HS-27A (cell line): ENCODE measurements at regions not wholly inside any gene's neighbourhood (a gene's known extent, or its start where the extent isn't known, plus 50 kb on each side); places are given as distances from the start of the nearest gene placed in this dataset.

ENCODE experiments used
- DNase-seq: peaks from one replicate; pipeline ENCODE4 v3.0.0-alpha.2; 2012; ENCODE audit warnings: low read depth, missing footprints

DNA sequence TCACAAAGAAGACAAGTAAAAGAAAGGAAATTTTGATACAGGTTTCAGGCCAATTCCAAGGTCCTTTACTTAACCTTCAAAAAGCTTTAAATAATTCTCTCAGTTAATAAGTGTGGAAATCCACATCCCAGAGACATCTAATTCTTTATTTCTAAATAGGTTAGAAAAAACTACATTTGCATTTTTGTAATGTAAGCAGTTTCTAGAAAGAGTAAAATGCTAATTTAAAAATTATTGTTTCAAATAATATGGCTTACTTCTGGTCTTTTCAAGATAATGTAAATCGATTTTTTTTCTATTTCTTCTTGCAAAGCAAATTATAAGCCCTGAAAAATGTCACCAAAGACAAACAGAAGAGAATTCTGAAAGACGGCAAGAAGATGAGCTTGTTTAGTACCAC lies 180.4 kb upstream of the HHIP start:
- no peak for DNase-seq

DNA sequence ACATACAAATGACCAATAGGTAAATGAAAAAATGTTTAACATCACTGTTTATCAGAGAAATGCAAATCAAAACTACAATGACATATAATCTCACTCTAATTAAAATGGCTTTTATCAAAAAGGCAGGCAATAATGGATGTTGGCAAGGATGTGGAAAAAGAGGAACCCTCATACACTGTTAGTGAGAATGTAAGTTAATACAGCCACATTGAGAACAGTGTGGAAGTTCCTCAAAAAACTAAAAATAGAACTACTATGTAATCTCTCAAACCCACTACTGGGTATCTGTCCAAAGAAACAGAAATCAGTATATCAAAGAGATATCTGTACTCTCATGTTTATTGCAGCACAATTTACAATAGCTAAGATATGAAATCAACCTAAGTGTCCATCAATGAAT lies 165.9 kb upstream of the HHIP start:
- no peak for DNase-seq

DNA sequence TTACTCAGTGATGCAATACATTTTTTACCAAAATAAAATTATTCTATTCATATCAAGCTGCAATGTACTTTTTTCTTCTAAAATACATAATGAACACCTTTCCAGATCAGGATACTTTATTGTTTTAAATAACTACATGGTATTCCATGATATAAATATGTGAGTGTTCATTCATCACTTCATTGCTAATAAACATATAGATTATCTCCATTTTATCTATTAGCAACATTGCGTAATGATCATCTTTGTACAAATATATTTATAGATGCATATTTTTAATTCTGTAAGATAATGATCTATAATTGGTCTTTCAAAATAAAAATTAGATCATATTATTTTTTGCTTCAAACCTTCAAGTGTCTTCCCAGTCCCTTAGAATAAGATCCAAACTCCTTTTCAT lies 156.1 kb upstream of the HHIP start:
- no peak for DNase-seq

DNA sequence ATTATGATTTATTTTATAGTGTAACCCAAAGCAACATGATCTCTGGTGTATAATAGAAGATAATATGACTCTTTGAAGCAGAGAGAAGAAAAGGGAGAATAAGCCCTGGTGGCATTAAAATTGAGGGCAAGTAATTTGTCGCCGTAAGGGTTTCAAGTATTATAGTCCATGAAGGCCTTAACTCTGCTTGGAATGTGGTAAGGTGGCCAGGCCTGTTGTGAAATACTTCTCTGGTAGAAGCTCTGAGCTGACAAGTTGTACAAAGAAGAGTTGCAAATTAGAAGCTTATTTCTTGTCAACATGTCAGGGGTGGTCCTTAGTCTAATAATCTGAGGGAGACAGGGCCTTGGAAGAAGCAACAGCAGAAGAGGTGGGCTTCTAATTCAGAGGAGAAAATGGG lies 151.7 kb upstream of the HHIP start:
- no peak for DNase-seq

DNA sequence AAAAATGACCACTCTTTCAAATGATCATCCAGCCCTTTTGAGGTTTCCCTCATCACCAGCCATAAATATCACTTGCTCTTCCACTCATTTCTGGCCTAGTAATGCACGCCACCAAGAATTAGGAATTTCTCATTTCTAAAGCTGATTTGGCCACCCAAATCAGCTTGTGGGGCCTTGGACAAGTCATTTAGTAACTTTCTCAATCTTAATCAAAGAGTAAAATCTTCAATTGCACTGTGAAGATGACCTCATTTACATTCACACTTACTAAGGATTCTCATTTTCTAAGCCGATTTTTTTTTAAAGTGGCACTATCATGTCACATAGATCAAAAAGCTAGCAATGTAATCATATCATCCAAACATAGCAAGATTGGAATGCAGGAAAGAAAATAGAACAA lies 150.0 kb upstream of the HHIP start:
- no peak for DNase-seq

DNA sequence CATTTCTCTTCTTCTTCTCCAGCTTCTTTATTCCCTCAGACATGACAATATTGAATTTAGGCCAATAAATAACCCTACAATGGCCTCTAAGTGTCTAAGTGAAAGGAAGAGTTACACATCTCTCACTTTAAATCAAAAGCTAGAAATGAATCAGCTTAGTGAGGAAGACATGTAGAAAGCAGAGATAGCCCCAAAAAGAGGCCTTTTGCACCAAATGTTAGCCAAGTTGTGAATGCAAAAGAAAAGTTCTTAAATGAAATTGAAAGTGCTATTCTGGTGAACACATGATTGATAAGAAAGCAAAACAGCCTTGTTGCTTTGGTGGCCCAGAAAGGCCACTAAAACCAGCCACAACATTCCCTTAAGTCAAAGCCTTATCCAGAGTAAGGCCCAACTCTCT lies 146.2 kb upstream of the HHIP start:
- DNase-seq: no peak

DNA sequence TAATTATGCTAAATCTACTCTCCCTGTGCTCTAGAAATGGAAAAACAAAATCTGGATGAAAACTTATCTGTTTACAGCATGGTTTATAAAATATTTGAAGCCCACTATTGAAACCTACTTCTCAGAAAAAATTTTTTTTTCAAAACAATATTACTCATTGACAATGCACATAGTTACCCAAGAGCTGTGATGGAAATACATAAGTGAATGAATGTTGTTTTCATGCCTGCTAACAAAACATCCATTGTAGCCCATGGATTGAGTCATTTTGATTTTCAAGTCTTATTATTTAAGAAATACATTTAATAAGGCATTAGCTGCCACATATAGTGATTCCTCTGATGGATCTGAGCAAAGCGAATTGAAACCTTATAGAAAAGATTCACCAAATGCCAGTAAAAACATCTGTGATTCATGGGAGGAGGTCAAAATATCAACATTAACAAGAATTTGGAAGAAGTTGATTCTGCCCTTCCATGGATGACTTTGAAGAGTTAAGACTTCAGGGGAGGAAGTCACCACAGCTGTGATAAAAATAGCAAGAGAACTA lies 144.7 kb upstream of the HHIP start:
- no peak for DNase-seq

DNA sequence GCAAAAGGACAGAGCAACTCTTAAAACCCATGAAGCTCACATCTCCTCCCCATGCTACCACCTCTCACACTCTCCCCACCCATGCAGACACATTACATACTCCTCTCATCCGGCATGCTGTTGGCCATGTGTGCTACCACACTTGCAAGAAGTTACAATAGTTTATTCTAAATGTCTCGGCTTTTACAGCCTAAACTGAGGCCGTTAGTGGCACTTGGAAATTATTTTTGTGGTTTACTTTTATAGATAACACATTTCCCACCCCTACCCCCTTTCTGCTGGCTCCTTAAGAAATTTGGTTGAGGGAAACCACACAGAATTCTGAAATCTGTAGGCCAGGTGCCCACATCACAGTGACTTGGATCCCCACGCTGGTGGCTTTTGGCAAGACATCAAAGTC lies 141.1 kb upstream of the HHIP start:
- no peak for DNase-seq

DNA sequence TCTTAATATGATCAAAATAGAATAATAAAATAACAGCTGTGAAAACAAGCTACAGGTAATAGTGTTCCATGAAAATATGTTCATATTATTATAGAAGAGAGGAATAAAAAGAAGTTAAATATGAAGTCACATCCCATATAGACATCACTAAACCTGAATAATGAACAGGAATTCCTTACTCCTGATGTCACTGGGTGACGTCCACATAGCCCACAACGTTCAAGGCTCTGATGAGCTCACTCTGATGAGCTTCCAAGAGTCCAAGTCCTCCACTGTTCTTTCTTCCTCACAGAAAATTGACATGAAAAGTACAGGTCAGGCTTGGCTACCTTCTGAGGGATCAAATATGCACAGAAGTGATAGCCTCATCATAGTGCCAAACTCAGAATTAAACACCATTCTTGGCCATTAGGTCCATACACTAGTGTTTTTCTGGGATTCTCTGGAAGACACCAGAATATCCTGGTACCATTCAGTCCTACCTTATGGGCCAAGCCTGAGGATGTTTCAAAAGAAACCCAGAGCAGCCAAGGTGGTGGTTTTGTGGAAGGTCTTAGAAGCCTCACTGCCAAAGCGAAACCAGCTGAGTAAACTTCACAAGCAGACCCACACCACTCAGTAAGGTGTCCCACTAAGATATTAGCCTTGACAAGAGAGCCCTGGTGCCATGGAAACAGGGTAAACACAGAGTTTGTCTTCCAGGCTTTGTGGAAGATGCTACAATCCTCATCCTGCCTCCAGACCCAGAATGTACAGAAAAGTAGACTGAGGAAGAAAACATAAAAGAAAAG lies 138.4 kb upstream of the HHIP start:
- peak; percentile 9 for DNase-seq

DNA sequence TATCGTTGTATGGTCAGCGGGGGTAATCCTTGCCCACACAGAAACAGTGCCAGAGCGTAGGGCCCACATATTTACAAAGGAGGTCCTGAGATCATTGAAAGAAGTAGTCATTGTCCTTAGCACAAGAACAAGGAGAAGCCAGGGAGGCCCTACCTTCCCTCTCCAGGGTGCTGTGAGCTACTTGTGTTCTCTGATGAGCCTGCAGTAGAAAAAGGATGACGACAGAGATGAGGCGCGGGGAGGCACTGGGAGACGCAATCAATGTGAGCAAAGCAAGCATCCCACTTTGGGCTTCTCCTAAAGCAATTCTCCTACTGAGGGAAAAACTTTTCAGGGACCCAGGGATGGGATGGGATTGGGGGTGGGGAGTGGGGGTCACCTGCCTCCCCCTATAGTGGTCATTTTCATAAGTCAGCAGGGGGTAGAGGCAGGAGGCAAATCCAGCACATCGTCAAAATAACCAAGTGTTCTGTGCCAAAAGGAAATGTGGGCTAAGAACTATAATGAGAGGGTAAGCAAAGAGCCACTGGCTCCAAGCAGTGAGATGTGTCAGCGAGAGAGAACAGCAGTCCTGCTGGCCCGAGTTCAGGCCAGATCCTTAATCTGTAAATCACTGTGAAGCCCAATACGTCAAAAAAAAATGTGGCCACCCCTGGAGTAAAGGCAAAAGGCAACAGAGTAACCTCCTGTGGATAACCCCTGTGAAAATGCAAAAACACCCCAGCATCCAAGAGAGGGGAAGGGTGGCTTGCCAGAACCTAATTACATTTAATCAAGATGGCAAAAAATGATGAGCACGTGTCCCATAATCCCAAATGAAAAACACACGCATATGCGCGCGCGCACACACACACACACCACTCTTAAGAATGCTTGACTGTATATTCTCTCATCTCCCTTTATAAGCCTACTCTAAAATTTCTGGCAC lies 136.6 kb upstream of the HHIP start:
- DNase-seq: no peak

DNA sequence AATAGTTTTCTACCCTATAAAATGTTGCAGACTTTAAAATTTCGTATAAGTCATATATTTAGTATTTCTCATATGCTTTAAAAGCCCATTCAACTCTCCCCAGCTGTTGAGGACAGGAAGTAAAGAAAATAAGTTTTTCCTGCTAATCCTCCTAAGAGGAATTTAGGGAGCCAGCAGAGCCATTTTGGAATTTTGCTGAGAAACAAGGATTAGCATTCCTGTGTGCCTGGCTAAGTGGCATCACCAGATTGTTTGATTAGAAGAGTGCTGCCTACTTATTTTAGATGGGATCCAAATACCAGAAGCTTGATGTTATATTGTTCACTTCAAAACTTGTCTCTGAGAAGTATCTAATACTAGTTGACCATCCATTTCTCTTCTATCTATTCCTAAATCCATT lies 131.2 kb upstream of the HHIP start:
- no peak for DNase-seq

DNA sequence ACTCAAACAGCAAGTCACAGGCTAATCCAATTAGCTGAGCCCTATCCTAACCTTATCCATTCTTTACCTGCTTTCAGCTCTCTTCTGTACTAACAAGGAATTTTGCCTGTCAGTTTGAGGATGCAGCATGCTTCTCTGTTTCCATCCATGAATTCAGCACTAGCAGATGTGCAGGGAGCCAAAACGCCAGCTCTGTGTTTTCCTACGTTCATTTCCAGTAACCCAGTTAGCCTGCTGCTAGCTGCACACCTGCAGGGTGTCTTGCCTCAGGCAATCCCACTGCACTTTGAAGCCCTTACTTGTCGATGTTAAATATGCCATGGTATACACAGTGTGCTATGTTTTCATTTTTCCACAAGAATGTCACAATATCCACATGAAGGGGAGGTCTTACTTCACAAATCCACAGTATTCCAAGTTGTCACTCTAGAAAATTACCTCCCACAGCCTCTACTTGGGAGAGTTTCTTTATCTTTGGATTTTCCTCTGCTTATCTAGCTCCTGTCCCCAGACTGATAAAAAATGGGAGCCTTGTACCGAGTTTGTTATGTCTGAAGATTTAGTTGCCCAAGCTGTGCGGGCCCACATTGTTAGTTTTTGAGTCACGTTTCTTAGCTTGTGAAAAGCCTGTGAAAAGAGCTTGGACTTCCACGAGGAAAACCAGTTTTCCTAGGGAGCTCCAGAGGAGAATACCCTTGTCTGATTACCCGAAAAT lies 127.6 kb upstream of the HHIP start:
- no peak for DNase-seq

DNA sequence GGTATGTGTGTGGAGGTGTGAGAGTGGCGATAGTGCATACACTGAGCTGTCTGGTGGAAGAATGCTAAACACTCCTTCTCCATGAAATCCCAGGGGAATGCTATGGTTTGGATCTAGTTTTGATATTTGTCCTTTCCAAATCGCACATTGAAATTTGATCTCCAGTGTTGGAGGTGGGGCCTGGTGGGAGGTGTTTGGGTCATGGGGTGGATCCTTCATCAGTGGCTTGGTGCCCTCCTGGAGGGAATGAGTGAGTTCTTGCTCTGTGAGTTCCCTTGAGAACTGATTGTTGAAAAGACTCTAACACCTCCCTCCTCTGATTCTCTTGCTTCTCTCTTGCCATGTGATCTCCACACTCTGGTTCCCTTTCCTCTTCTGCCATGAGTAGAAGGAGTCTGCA lies 114.1 kb upstream of the HHIP start:
- no peak for DNase-seq

DNA sequence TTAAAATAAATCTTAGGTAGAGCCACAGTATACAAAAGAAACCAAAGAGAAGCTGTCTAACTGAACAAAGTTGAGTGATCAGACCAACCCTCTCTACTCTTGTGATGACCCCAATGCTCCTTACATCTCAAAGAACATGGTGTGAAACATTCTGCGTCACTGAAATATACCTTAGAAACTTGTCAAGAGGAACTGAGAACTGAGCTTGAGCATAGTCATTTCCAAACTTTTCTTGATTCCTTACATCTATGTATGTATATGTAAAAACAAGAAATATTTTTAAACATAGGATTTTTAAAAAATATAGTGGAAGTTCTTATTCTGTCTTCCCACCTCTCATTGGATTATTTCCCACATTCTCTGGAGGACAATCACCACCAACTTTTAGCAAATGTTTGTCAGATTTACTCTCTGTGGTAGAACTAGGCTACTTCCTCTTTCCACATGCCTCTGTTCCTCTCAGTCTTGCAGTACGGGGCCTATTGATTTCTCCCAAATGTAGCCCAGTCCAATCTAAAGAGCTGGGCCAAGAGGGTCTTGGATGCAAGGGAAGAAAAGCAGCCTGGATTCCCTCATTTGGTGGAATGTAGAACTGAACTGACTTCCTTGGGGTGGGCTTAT lies 98.2 kb upstream of the HHIP start:
- DNase-seq: no peak

DNA sequence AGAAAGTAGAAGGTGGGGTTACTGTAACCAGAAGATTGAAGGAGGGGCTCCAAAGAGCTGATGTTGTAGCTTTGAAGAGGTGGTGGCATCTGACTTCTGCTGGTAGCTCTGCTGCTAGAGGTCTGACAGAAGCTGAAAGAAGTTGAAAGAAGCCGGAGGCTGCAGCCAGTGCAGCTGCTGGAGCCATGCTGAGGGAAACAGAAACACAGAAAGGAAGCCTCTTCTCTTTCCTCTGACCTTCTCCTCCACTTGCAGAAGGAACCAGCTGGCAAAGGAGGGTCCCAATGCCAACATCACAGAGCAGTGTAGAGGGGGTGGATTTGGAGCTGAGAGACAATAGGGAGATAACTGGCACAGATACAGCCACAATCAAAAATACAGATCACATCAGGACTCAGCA lies 89.3 kb upstream of the HHIP start:
- DNase-seq: no peak

DNA sequence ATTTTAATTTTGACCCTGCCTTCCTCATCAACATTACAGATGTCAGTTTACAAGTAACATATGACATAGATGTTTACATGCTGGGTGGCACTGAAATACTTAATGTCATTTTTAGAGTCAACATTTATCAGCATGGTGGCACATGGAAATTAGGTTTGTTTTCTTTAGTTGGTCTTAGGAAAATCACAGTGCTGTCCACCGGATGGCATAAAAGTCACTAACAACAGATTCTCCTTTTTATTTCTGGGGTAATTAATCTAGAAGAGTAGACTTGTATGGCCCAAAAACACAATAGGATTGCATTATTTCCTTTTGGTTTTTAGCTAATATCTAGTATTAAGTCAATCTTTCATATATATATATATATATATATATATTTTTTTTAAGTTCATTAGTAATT lies 88.6 kb upstream of the HHIP start:
- DNase-seq: no peak

DNA sequence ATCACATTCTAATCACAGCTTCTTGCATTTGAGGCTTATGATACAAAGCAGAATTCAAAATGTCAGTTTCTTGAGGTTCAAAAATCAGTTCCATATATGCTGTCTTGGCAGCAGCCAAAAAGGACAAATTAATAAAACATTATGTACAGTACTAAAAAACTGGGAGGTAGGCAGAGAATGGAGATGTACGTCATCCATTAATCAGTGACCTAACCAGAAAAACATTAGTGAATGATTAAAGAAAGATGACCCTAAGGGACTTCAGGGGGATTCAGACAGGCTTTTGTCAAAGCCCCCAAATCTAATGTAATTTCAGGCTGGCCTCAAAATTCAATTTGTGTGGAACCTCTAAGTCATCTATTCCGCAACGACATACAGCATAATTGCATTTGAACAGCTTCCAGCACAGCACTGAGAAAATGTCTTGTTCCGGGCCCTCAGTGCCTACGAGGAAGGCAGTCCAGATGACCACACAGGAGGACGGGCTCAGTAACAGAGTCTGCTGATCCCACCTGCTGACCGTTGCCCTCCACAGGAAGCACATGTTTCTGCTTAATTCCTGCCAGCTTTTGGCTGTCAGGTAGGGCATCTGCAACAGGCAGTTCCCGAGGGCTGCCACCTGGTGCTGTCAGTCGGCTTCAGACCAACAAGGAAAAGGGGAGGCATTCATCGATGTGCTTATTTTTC lies 83.8 kb upstream of the HHIP start:
- DNase-seq: no peak

DNA sequence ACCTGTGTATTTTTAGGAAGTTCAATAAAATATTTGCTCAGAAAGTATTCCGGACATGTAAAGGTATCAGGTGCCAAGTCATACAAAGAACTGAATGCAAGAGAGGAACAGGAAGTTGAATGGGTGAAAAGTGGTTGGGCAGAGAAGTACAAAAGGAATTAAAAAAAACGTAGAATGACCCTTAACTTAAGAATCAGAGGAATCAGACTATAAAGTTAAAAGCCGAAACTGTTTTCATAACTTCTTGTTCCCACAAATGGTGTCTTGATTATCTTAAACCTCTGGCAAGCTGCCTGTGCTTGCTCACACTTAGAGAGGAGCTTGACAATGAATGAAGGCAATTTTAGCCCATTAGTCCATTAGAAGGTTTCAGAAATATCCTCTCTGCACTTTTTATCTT lies 81.6 kb upstream of the HHIP start:
- DNase-seq: no peak

DNA sequence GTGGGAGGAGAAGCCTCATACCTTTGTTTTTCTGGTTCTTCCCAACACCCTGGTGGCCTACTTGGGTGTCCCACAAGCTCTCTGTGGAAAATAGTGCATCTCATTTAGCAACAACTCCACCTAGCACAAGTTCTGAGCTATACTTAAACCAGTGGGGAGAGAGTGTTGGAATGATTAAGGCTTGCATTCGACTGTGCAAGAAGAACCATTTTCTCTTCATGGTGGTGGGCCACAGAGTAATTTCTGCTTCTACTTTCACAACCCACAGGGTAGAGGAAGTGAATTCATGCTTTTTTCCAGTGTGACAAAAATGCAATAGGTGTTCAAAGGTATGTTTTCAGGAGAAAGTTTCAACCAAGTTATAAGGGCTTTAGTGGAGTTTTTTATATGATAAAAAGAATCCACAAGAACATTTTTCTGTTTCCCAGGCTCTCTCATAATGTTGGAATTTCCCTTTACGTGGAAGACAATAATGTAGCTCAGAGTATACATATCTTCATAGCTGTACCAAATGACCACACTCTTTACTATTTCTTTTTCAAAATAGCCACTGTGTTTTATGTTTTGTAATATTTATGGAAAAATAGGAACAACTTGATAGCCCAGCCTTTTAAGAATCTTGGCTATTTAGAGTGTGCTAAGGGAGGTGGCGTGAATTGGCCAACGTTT lies 80.3 kb upstream of the HHIP start:
- DNase-seq: no peak

DNA sequence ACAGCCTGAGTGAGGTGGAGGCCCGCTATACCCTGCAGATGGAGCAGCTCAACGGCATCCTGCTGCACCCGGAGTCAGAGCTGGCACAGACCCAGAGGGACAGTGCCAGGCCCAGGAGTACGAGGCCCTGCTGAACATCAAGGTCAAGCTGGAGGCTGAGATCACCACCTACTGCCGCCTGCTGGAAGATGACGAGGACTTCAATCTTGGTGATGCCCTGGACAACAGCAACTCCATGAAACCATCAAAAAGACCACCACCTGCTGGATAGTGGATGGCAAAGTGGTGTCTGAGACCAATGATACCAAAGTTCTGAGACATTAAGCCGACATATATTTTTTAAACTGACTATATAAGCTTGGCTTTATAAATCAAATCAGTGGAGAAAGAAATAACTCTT lies 73.3 kb upstream of the HHIP start:
- no peak for DNase-seq

DNA sequence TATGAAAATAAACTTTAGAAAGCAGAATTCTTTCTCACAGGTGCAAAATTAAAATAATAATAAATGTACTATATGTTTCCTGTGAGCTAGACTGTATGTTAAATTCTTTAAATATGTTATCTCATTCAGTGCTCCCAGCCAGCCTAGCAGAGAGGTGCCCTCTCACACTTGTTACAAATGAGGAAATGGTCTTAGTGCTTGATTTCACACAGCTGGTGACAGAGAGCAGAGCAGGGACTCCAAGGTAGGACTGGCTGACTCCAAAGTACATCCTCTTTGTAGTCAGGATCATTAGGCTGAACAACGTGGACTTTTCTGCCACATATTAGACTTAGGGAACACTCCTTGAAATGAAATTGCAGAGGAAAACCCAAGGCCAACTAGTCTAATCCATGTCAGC lies 72.0 kb upstream of the HHIP start:
- no peak for DNase-seq
